HG03060 (cell line): ENCODE measurements at regions not wholly inside any gene's neighbourhood (a gene's known extent, or its start where the extent isn't known, plus 50 kb on each side); places are given as distances from the start of the nearest gene placed in this dataset.
"Not testable (repeated sequence)": the region's sequence is repeated elsewhere in the genome, so short reads cannot be mapped to it uniquely, and the experiment has no call there.

Experiments used
- ATAC-seq: cut with Tn5 transposase; IDR thresholded peaks from one replicate; pipeline ENCODE4 v1.9.1; 2021; ENCODE audit warnings: low read depth, moderate number of reproducible peaks; ENCODE audit not compliant: unreplicated experiment

DNA sequence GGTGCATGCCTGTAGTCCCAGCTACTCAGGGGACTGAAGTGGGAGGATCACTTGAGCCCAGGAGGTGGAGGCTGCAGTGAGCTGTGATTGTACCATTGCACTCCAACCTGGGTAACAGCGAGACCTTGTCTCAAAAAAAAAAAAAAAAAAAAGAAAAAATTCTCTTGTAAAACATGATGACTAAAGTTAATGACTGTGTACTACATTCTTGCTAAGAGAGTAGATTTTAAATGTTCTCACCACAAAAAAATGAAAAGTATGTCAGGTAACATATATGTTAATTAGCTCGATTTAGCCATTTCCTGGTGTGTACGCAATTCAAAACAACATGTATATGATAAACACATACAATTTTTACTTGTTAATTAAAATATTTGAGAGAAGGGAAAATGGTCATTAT is 480.7 kb upstream of the RGS6 start:
- no peak for ATAC-seq

DNA sequence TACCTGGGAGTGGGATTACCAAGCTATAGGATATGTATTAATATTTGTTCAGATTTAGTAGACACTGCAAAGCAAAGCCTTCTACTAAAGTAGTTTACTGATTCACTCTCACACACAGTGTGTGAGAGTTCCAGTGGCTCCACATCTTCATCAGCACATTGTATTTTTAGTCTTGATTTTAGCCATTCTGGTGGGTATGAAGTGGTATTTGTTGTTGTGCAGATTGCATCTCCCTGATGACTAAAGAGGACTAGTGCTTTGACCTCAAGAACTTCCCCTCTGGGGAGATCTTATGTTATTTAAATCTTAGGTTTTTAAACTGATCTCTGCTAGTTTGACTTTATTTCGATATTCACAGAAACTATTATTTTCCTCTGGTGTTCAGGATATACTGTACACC is 479.7 kb upstream of the RGS6 start:
- ATAC-seq, result no peak

DNA sequence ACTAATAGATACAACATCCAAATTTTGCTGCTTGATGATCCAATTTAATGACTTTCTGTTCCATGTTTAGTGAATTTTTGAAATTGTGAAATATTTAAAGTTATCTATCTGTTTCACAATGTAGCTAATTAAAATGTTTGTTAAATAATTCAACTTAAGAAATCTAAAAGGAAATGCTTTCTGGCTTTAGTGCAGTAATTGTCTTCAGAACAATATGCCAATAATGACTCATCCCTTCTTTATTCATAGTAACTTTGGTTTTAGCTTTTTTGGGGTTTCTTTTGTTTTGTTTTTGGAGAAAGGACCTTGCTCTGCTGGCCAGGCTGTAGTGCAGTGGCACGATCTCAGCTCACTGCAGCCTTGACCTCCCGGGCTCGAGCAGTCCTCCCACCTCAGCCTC is 479.2 kb upstream of the RGS6 start:
- ATAC-seq, result no peak

- no peak for ATAC-seq
Observed at GRCh38 chr14:71454010-71454409, 478.2 kb upstream of the RGS6 start.

- no peak for ATAC-seq
Observed at GRCh38 chr14:71454513-71455332, 477.5 kb upstream of the RGS6 start.

DNA sequence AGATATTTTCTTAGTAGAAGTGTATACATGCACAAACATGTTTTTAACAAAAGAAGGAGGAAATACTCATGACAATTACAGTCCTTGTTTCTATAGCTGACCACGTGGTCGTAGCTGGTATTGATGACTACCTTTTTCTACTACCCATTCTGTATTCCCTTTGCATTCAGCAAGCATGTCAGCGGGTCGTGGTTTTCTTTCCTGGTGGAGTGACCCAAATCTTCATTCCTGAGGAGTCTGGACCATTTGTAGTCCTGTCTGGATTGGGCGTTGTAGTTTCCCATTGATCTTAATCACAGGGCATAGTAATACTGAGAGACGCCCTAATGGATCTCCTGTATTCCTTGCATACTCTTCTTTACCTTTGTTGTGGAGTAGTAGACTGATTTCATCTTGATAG is 472.1 kb upstream of the RGS6 start:
- no peak for ATAC-seq

DNA sequence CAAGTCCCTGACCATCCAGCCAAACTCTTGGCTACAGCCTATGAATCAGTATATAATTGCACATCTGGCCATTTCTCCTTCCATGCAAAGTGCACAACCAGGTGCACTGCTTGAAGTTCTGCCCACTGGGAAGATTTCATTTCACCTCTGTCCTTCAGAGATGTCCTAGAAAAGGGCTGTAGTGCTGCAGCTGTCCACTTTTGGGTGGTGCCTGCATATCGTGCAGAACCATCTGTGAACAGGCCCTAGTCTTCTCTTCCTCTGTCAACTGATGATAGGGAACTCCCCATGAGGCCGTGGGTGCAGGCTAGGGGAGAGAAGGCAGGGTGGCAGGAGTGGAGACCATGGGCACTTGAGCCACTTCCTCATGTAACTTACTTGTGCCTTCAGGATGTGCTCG is 470.6 kb upstream of the RGS6 start:
- ATAC-seq, result not testable (repeated sequence)

DNA sequence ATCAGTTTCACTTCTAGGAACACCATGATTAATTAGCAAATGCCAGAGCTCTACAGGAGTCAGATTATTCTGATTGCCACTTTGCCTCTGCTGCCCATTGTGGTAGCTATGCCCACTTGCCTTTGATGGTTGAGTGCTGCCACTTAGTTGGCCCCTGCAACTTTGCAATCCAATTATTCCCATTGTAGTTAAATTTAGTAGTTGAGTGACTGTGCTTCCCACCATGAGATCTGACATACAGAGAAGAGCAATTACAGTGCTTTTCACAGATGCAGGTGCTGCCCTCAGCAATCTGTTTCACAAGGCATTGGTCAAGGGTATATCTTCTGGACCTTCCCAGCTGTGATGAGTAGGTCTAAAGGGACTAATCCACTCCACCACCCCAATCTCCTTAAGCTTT is 468.4 kb upstream of the RGS6 start:
- no peak for ATAC-seq

DNA sequence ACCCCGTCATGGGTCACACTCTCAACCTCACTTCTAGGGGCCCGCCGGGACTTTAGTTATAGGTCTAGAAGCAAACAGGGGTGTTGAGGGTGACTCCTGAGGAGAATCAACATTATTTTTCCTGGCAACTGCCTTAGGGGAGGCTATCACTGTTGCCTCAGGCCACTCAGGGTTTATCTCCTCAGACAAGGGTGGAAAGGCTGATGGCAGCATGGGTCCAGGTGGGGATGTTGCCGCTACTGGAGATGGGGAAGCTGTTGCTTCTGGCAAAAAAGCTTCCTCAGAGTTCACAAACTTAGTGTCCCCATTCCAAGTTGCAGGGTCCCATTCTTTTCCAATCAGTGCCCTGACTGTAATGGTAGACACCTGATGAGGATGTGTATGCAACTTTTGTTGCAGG is 467.4 kb upstream of the RGS6 start:
- ATAC-seq, result no peak

- no peak for ATAC-seq
Observed at GRCh38 chr14:71465316-71465715, 466.9 kb upstream of the RGS6 start.

- ATAC-seq, result no peak
Observed at GRCh38 chr14:71466251-71466650, 466.0 kb upstream of the RGS6 start.

DNA sequence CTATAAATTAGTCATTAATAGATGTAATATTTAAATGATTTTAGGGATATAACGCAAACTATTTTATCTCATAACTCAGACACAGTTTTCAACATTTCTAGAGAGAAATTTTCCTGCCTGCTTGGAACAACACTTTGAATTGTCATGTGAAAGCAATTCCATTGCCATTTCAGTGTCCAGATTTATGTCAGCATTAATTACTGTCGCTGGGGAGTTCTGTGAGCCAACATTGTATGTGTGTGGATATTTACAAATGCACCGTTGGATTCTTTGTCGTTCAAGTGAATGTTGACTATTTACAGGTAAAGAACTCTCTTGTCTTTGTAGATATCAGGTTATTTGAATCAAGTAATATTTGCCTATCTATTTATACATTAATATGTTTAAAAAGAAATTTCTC is 465.3 kb upstream of the RGS6 start:
- ATAC-seq, result no peak

DNA sequence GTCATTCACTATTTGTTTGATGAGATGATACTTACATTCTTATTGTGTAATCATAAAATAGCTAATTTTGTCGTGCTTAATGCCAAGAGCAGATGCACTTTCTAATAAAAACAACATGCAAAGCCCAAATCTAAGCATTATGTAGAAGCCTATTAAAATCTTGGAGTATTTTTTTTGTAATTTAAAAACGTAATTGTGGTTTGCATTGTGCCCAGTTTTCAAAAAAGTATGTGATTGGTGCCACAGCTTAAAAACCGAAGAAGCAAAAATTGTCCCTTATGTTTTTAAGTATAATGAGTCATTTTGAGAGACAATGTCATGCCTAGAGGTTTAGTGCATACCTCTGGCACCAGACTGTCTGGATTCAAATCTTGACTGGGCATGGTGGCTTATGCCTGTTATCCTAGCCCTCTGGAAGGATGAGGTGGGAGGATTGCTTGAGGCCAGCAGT is 464.8 kb upstream of the RGS6 start:
- ATAC-seq, result no peak

- no peak for ATAC-seq
Observed at GRCh38 chr14:71468701-71469100, 463.5 kb upstream of the RGS6 start.

DNA sequence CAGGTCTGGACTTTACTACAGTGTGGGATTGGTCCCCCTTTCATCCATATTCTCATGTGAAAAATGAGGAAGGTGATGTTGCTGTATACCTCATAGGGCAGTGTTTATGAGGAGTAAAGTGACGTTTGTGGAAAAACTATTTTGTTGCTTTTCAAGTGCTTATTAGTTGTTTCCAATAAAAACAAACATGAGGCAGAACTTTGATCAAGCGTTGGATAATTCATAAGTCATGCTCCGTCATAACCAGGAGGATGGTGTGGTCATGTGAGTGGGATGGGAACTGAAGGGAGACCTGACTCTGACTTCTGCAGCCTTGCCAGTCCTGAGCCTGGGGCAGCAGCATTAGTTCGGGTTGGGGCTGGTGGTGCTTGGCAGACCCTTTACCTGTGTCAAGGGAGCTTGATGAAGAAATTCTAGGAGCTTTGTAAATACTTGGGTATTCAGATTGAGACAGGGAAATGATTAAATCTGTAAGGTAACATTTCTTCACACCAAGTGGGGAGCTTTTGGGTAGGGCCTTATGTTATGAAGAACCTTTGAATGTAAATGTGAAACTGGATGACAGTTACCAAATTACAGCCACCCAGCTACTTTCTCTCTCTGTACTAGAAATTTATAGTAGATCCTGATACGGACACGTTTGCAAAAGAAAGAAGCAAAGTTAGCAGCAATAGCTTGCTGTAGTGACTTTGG is 462.4 kb upstream of the RGS6 start:
- ATAC-seq, result no peak

- no peak for ATAC-seq
Observed at GRCh38 chr14:71471634-71472355, 460.4 kb upstream of the RGS6 start.

GRCh38 chr14:71472356-71473340 is 459.6 kb upstream of the RGS6 start:
- ATAC-seq, result no peak

DNA sequence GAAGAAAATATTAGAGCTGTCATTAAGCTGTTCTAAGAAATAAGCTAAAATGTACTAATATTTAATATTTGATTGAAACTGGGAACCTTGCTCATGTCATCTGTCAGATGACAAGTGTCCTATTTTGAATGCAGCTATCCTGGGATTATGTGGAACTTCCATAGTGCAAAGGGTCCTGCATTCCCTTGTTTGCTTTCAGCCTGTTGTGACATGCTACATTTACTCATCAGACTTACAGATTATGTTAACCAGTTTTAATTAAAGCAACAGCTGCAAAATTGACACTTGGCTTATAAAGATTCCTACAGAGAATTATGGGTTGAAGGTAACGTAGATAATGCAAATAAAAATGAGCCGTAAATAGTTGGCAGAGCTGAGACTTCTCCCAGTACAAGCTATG is 458.4 kb upstream of the RGS6 start:
- ATAC-seq, result no peak

- ATAC-seq, result no peak
Observed at GRCh38 chr14:71474301-71475265, 457.6 kb upstream of the RGS6 start.
